ENCODE measurements at regions not wholly inside any gene's neighbourhood (a gene's known extent, or its start where the extent isn't known, plus 50 kb on each side); places are given as distances from the start of the nearest gene placed in this dataset.

DNA sequence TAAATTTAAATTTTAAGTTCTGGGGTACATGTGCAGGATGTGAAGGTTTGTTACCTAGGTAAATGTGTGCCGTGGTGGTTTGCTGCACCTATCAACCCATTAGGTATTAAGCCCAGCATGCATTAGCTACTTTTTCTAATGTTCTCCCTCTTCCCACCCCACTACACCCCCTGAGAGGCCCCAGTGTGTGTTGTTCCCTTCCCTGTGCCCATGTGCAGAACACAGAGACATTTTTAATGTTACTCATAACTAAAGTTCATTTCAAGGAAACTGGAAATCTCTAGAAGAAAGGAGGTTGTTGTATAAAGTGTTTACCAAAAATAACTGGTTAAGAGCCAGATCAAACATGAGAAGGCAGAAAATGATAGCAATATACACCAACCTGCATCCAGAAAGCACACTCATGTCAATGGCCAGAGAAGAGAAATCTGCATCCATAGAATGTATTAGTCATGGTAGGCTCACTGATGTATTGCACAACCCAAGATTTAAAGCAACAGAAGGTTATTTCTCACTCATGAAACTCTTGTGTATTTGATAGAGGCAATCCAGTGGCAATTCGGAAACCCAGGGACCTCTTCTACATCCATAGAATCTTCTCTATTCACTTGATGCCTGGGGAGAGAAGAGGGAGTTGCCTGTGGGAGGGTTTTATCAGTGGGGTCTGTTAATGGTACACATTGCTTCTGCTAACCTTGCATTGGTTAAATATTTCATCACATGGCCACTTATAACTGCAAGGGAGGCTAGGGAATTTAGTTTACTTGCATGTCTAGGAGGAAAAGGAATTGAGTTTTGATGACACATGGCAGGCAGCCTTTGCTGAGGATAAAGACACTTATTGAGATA lies 321.9 kb upstream of the RASGRP1 start:
- intact Hi-C loops (cut with DNase I): no loop called here
- Histone ChIP-seq H3K9me3 (no peaks in the 10 kb centered on the region), H3K36me3 (no peaks in the 10 kb centered on the region), H3K4me1 (peaks cover 9% of the 10 kb centered on the region), H3K27me3 (no peaks in the 10 kb centered on the region), H3K4me3 (no peak overlapping the region), H3K27ac (no peak overlapping the region)
- no peak for DNase-seq (ENCODE audit: extremely low spot score in 2 of 2)
- no peak for TF ChIP-seq POLR2A (IDR thresholded peaks at IDR 0.05)
- TF ChIP-seq POLR2AphosphoS5 (IDR thresholded peaks at IDR 0.05; ENCODE audit: insufficient read depth in 1 of 2, low read depth in 1 of 2): no peak
- TF ChIP-seq, protein P1, sequence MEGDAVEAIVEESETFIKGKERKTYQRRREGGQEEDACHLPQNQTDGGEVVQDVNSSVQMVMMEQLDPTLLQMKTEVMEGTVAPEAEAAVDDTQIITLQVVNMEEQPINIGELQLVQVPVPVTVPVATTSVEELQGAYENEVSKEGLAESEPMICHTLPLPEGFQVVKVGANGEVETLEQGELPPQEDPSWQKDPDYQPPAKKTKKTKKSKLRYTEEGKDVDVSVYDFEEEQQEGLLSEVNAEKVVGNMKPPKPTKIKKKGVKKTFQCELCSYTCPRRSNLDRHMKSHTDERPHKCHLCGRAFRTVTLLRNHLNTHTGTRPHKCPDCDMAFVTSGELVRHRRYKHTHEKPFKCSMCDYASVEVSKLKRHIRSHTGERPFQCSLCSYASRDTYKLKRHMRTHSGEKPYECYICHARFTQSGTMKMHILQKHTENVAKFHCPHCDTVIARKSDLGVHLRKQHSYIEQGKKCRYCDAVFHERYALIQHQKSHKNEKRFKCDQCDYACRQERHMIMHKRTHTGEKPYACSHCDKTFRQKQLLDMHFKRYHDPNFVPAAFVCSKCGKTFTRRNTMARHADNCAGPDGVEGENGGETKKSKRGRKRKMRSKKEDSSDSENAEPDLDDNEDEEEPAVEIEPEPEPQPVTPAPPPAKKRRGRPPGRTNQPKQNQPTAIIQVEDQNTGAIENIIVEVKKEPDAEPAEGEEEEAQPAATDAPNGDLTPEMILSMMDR (IDR thresholded peaks at IDR 0.05): no peak

DNA sequence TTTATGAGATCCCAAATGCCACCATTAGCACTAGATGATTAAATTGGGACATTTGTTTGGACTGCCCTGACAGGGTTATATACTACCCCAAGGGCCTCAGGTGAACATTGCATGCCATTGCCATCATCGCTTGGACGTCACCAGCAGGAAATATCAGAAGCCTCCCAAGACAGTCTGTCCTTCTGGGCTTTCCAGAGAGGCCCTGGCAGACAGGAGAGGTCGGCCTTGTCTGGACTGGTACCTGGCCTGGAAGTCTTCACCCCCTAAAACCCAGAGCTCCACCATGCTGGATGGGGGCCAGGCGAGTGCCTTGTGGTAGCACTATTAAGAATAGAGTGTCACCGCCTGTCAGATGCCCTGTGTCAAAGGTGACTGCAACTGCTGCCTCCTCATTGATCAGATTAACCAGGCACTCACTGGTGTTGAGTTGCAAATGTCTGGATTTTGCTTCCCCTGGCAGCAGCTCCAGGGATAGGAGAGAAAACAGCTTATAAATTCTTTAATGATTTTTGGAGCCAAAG lies 324.1 kb upstream of the RASGRP1 start:
- no peak overlapping the region for H3K27ac ChIP-seq
- H3K36me3 ChIP-seq: no peaks in the 10 kb centered on the region
- peaks cover 10% of the 10 kb centered on the region for H3K4me1 ChIP-seq
- no peak overlapping the region for H3K4me3 ChIP-seq
- no peak for TF ChIP-seq POLR2A (IDR thresholded peaks at IDR 0.05)
- DNase-seq (ENCODE audit: extremely low spot score in 2 of 2): no peak
- H3K27me3 ChIP-seq: no peaks in the 10 kb centered on the region
- intact Hi-C loops (cut with DNase I): no loop called here
- no peaks in the 10 kb centered on the region for H3K9me3 ChIP-seq

DNA sequence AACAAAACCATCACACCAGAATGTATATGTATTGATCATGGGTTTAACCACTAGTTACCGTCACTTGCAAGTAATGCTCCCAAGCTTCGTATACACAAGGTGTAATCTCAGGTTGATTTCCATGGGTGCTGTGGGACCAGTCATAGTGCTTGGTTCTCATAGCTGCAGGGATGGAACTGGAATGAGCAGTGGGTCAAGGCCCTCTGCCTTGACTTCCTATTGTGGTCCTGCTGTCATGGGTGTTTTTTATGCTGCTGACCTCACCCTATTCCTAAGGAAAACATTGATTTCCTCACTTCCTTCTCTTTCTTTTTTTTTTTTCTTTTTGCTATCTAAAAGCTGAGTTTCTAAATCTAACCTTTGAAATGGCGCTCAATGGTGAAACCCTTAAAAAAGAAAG lies 325.6 kb upstream of the RASGRP1 start:
- TF ChIP-seq POLR2A (IDR thresholded peaks at IDR 0.05) (no peak), POLR2AphosphoS5 (IDR thresholded peaks at IDR 0.05; ENCODE audit: insufficient read depth in 1 of 2, low read depth in 1 of 2) (no peak)
- TF ChIP-seq, protein P1 (IDR thresholded peaks at IDR 0.05): no peak
- intact Hi-C loops (cut with DNase I): loop anchor here (5.0 kb wide), 1 partner anchor 633 kb away; no protein-coding TSS in a partner anchor
- peaks cover 21% of the 10 kb centered on the region for H3K4me1 ChIP-seq
- no peak overlapping the region for H3K4me3 ChIP-seq
- no peaks in the 10 kb centered on the region for H3K27me3 ChIP-seq
- H3K27ac ChIP-seq: no peak overlapping the region
- H3K36me3 ChIP-seq: no peaks in the 10 kb centered on the region
- no peak for DNase-seq (ENCODE audit: extremely low spot score in 2 of 2)
- H3K9me3 ChIP-seq: no peaks in the 10 kb centered on the region

DNA sequence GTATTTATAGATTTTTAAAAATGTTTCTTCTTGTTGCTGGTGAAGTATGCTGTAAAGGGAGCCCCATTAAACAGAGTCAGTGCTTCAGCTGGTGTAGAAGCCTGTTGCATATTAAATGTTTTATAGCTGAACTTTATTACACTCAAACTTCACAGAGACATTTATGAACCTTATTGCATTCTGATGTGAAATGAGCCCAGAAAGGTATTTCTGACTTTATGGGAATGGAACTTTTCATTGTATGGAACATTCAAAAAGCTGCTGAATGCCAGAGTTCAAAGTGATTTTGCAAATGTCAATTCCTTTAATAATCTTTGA lies 329.3 kb upstream of the RASGRP1 start:
- no peak for DNase-seq (ENCODE audit: extremely low spot score in 2 of 2)
- Histone ChIP-seq H3K4me3 (no peak overlapping the region), H3K27ac (no peak overlapping the region)

DNA sequence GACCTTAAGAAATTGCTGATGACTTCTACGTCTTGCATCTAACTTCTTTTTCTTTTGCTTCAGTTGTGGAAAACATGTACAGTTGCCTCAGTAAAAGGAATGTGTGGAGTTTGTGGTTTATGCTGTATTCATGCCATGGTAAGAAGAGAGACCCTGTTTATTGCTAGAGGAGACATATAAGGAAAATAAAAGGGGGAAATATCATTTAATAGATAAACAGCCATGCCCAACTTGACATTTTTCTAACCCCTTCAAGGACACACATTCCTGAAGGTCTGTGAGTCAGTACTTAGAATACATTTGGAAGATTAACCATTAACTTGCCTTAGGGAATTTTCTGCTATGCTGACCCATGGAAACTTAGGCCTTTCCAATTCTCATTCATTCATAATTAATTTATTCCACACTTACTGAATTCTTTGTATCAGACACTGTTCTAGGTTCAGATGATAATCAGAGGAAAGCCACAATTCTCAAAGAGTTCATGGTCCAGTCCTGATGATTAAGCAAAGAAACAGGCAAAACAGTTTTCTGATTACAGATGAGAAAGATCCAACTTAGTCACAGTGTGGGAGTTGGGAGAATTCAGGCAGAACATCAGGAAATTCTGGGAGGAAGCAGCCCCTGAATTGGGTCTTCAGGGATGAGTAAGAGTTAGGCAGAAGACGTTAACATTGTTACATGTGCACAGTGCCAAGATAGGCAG lies 329.8 kb upstream of the RASGRP1 start:
- no peaks in the 10 kb centered on the region for H3K27me3 ChIP-seq
- peaks cover 12% of the 10 kb centered on the region for H3K4me1 ChIP-seq
- no peak overlapping the region for H3K4me3 ChIP-seq
- no peak overlapping the region for H3K27ac ChIP-seq
- no peaks in the 10 kb centered on the region for H3K36me3 ChIP-seq
- H3K9me3 ChIP-seq: no peaks in the 10 kb centered on the region
- DNase-seq (ENCODE audit: extremely low spot score in 2 of 2): no peak
- intact Hi-C loops (cut with DNase I): loop anchor here (5.0 kb wide), 1 partner anchor 637 kb away; no protein-coding TSS in a partner anchor
- TF ChIP-seq, protein P1 (IDR thresholded peaks at IDR 0.05): no peak
- TF ChIP-seq POLR2A (IDR thresholded peaks at IDR 0.05) (no peak), POLR2AphosphoS5 (IDR thresholded peaks at IDR 0.05; ENCODE audit: insufficient read depth in 1 of 2, low read depth in 1 of 2) (no peak)

More for the DNA sequence above, 329.3 kb upstream of the RASGRP1 start:
- TF ChIP-seq POLR2A (IDR thresholded peaks at IDR 0.05): no peak
- no peak for TF ChIP-seq POLR2AphosphoS5 (IDR thresholded peaks at IDR 0.05; ENCODE audit: insufficient read depth in 1 of 2, low read depth in 1 of 2)
- TF ChIP-seq, protein P1 (IDR thresholded peaks at IDR 0.05): no peak
- H3K36me3 ChIP-seq: no peaks in the 10 kb centered on the region
- H3K4me1 ChIP-seq: peaks cover 12% of the 10 kb centered on the region
- intact Hi-C loops (cut with DNase I): loop anchor here (5.0 kb wide), 1 partner anchor 637 kb away; no protein-coding TSS in a partner anchor
- H3K27me3 ChIP-seq: no peaks in the 10 kb centered on the region
- no peaks in the 10 kb centered on the region for H3K9me3 ChIP-seq

All from vagina (tissue), 2 donors.